HepG2 (cell line): ENCODE measurements at regions not wholly inside any gene's neighbourhood (a gene's known extent, or its start where the extent isn't known, plus 50 kb on each side); places are given as distances from the start of the nearest gene placed in this dataset.

Experiments used
- ATF7 ChIP-seq, 2 experiments: fragments of 450-650 bp in 1 of 2; sonication (generic) in 1 of 2; formaldehyde crosslinking in 1 of 2; IDR thresholded peaks; 2 replicates each; pipeline versions ENCODE4 v1.4.0 to v1.6.1; 2016 to 2020; ENCODE audit warnings: antibody characterized with exemption in 1 of 2, mild to moderate bottlenecking in 1 of 2, missing genetic modification reagents in 1 of 2
- CEBPB ChIP-seq: IDR thresholded peaks from 2 replicates; pipeline ENCODE4 v1.6.1; 2011; ENCODE audit warnings: low read depth, low read length, improper control_type of control experiment, borderline replicate concordance
- CEBPG ChIP-seq: IDR thresholded peaks from 2 replicates; pipeline ENCODE4 v1.6.1; 2016
- DZIP1 ChIP-seq: sonication (generic); formaldehyde crosslinking; IDR thresholded peaks from 2 replicates; pipeline ENCODE4 v1.5.0; 2020; ENCODE audit warnings: mild to moderate bottlenecking, missing genetic modification reagents
- FOXA3 ChIP-seq: IDR thresholded peaks from 2 replicates; pipeline ENCODE4 v1.6.1; 2016; ENCODE audit warnings: missing genetic modification reagents, missing compliant biosample characterization
- GATAD1 ChIP-seq: IDR thresholded peaks from 2 replicates; pipeline ENCODE4 v1.6.1; 2016; ENCODE audit warnings: missing genetic modification reagents, missing compliant biosample characterization
- GATAD2A ChIP-seq: IDR thresholded peaks from 2 replicates; pipeline ENCODE4 v1.6.1; 2016
- HIC2 ChIP-seq: sonication (generic); formaldehyde crosslinking; IDR thresholded peaks from 2 replicates; pipeline ENCODE4 v1.9.0; 2022; ENCODE audit warnings: low read depth, missing genetic modification reagents
- KAT2B ChIP-seq: fragments of 150-350 bp; IDR thresholded peaks from 2 replicates; pipeline ENCODE4 v1.6.1; 2014; ENCODE audit warnings: low read depth, low read length, borderline replicate concordance
- SMAD3 ChIP-seq: sonication (generic); formaldehyde crosslinking; IDR thresholded peaks from 2 replicates; pipeline ENCODE4 v1.4.0; 2020; ENCODE audit warnings: missing genetic modification reagents
- TFE3 ChIP-seq: IDR thresholded peaks from 2 replicates; pipeline ENCODE4 v1.6.1; 2016
- ZNF382 ChIP-seq: sonication (generic); formaldehyde crosslinking; IDR thresholded peaks from 2 replicates; pipeline ENCODE4 v1.5.0; 2020; ENCODE audit warnings: missing genetic modification reagents, mild to moderate bottlenecking, borderline replicate concordance

GRCh38 chr17:68697850-68698361 lies 96.7 kb upstream of the FAM20A start (continued):
- no peak for TF ChIP-seq ZNF382 (CRISPR knock-in tag)
- no peak for TF ChIP-seq KAT2B
- TF ChIP-seq ATF7 (IDR thresholded peaks at IDR 0.05): peak; percentile 84
- TF ChIP-seq ATF7 (CRISPR knock-in tag; IDR thresholded peaks at IDR 0.05): no peak
- peak; percentile 89 for TF ChIP-seq CEBPB
- no peak for TF ChIP-seq TFE3 (CRISPR knock-in tag)
- no peak for TF ChIP-seq HIC2
- peak; percentile 79 for TF ChIP-seq CEBPG
- TF ChIP-seq GATAD2A (CRISPR knock-in tag): peak; percentile 43; the same call in 1 of the 2 replicates
- TF ChIP-seq GATAD1 (CRISPR knock-in tag): no peak
- 0 out of 2 replicates have a peak, but pooled peaks have one; percentile 17 for TF ChIP-seq SMAD3 (CRISPR knock-in tag)
- TF ChIP-seq DZIP1 (CRISPR knock-in tag): no peak
- peak; percentile 46; the same call in 1 of the 2 replicates for TF ChIP-seq FOXA3 (CRISPR knock-in tag)
